NCI-H510A treated with DMSO at 0.1 percent for 48 hours (cell line): ENCODE measurements at regions not wholly inside any gene's neighbourhood (a gene's known extent, or its start where the extent isn't known, plus 50 kb on each side); places are given as distances from the start of the nearest gene placed in this dataset.
A peak's percentile ranks its signal among the peaks of the same experiment; 100 is the strongest.

Source experiments
- DNase-seq: peaks from one replicate; lab custom pipeline; 2025; lab: John Stamatoyannopoulos, UW

GRCh38 chr15:27671819-27672437 is 427.2 kb downstream of the OCA2 start:
- DNase-seq, result no peak

DNA sequence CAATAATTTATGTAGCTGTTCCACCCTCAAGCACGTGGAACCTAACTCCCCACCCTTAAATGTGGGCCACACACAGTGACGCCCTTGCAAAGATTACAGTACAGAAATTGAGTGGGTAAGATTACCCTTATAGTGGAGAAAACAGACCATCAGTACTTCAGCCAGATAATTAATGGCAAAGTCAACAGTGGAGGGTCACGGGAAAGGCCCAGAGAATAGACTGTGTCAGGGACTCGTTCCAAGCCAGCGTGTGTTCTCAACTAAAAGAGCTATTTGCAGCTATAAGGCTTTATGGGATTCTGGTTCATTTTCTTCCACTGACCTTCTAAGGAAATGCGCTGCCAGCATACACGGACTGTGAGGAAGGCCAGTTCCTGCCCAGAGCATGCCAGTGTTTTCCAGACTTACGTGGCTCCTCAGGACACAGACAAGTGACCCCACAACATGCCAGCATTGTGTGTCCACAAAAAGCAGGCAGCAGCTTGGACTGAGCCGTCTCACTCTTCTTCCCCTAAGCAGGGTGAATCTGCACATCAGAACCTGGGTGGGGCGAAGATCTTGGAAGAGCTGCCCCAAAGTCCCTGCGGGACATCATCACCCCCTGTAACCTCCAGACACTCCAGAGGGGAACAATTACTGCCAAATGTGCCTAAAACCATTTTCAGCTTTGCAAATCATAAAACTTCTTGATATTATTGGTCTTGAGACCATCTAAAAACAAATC is 428.5 kb downstream of the OCA2 start:
- DNase-seq, result peak; percentile 33

- no peak for DNase-seq
Measured at GRCh38 chr15:27669641-27670040, 429.5 kb downstream of the OCA2 start.

- DNase-seq, result no peak
Measured at GRCh38 chr15:27668471-27669220, 430.5 kb downstream of the OCA2 start.

- no peak for DNase-seq
Measured at GRCh38 chr15:27665002-27665401, 434.1 kb downstream of the OCA2 start.

DNA sequence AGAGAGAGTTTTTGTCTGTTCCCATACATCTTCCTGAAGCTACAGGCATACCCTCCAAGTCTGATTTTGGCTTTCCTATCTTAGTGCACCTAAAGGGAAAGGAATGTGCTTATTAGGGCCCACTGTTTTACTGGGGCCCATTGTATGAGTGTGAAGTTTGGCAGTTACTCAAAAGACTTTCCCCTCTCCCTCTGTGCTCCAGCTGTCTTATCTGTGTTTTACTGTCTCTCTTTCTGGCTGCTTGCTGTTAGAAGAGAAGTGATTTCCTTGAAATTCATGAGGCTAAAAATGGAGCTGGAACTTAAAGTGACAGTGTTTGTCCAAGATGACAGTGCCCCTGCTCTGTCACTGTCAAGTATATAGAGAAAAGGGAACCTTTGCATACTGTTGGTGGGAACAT is 436.2 kb downstream of the OCA2 start:
- no peak for DNase-seq

- DNase-seq, result no peak
Measured at GRCh38 chr15:27660676-27661075, 438.4 kb downstream of the OCA2 start.

GRCh38 chr15:27656296-27656987 is 442.7 kb downstream of the OCA2 start:
- DNase-seq, result no peak

DNA sequence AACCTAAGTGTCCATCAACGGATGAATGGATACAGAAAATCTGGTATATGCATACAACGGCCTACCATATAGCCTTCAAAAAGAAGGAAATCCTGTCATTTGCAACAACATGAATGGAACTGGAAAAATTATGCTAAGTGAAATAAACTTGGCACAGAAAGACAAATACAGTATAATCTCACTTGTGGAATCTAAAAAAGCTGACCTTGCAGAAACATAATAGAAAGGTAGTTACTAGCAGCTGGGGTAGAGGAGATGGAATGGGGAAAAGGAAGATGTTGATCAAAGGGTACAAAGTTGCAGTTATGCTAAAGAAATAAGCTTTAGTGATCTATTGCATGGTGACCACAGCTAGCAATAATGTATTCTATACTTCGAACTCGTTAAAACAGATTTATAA is 444.1 kb downstream of the OCA2 start:
- no peak for DNase-seq

GRCh38 chr15:27650244-27650643 is 448.9 kb downstream of the OCA2 start:
- no peak for DNase-seq

- no peak for DNase-seq
Measured at GRCh38 chr15:27648359-27648758, 450.8 kb downstream of the OCA2 start.

DNA sequence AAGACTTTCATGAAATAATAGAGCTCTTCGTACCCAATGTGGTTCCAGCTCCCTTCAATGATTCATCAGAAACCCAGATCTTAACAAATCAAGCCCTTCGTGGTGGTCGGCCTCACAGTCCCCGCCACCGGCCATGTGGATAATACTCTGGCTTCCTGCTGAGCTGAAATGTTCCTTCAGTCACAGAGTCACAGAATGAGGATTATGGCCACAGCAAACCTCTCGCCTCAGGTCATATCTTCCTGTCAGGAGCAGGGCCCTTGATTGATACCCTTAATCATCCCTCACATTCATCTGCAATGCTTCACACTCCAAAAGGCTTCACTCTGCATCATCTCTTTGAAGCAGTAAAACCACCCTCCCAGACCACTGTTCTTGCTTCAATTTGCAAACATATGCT is 452.6 kb downstream of the OCA2 start:
- DNase-seq, result no peak

DNA sequence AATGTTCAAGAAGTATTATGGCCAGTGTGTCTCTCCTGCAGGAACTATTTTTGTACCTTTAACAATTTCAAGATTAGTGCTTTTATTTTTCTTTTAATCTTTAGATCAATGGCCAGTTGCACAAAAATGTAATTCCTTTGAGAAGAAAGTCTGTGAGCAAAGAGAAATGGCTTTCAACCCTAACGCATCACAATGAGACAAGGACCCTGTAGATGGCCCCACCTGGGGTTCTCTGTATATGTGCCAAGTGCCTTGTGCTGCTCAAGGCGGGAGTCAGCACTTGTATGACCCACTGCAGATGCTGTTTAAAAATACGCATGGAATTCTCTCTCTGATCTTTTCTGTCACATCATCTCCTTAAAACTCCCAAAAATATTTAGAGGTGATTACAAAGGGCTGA is 453.4 kb downstream of the OCA2 start:
- no peak for DNase-seq

GRCh38 chr15:27642981-27643380 is 456.1 kb downstream of the OCA2 start:
- DNase-seq, result no peak

- no peak for DNase-seq
Measured at GRCh38 chr15:27639595-27639994, 459.5 kb downstream of the OCA2 start.

DNA sequence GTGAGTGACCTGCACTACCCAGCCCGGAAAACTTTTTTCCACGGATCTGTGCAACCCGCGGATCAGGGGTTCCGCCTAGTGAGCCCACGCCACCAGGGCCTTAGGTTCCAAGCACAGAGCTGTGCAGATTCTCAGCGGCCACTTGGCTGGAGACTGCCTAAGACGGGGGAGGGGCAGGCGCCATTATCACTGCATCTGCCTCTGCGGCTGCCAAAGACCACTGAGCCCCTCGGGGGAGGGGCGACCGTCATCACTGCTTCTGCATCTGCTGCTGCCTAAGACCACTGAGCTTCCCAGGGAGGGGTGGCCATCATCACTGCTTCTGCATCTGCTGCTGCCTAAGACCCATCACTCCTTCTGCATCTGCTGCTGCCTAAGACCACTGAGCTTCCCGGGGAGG is 460.2 kb downstream of the OCA2 start:
- DNase-seq, result no peak

DNA sequence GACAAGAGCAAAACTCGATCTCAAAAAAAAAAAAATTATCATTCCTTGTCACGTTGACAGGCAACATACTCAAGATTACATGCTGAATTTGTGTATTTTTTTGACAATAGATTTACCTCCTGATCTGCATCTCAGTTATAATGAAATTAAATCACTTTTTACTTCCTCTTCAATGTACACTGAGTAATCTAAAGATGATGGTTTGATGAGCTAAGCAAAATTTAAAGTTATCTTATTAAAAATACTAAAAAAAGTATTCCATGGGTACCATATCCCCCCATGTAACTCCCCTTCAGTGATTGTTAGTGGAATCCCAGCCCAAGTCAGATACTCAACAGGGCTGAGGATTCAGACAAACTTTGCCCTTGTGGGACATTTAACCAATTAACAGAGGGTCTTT is 463.2 kb downstream of the OCA2 start:
- no peak for DNase-seq

GRCh38 chr15:27628486-27628885 is 470.6 kb downstream of the OCA2 start:
- DNase-seq, result no peak

DNA sequence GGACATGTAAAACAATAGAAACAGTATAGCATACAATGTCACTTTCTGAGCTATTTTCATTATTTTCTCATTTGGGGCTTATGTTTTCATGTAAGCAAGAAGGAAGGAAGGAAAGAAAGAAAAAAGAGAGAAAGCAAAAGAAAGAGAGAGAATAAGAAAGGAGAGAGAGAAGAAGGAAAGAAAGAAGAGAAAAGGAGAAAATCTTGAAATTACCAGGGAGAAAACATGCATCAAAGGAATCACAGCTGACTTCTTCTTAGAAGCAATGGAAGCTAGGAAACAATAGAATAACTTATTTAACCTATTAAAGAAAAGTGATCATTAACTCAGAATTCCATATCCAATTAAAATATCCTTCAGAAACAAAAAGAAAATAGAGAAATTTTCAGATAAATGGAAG is 471.5 kb downstream of the OCA2 start:
- no peak for DNase-seq

DNA sequence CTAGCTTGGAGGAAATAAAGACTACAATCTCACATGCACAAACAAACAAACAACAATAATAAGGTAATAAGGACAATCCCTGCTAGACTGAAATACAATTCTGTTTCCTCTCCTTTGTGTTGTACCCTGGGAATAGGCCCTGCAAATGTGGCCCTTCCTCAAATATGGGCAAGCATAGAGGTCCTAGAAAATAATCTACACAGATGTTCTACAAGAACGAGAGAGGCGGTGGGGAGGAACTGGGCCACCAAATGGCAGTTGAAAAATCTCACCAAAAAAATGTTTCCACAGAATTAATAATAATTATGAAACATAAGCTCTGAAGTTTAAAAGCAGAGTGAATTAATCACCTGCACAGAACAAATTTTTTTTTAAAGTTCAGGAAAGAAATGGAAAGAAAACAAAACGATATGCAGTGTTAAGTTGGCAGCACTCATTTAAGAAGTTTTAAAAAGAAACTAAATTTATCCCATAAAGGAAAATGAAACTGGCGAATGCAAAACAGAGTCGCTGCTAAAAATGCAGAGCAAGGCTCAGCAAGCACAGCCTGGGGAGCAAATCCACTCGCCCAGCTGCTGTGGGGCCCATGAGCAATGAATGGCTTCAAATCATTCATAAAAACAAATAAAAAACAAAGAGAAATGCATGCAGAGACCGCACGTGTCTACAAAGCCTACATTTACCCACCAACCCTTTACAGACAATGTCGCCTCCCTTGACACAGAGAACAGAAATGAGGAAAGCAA is 475.4 kb downstream of the OCA2 start:
- DNase-seq, result no peak

GRCh38 chr15:27623149-27623548 is 476.0 kb downstream of the OCA2 start:
- no peak for DNase-seq

DNA sequence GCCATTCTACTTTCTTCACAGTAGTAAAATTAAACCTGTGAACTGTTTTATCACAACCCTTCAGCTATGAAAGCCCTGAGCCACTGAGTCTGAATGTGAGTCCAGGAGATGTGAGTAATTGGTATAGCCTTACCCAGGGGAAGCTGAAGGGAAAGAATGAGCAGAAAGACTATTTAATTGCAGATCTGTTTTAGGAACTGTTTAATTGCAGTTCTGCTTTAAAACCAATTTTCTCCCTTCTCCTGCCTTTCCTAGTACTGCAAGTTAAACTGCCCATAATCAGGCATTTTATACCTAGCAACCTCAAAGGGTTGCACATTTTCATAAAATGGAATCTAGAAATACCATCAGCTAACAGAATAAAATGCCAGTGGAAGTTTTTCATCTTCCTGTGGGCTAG is 476.7 kb downstream of the OCA2 start:
- DNase-seq, result no peak
